Neural cell (in vitro differentiated cells): ENCODE measurements at regions not wholly inside any gene's neighbourhood (a gene's known extent, or its start where the extent isn't known, plus 50 kb on each side); places are given as distances from the start of the nearest gene placed in this dataset.
A peak's percentile ranks its signal among the peaks of the same experiment; 100 is the strongest.

Experiments
- H2AFZ ChIP-seq: fragments of 200-600, 300-800 bp; sonication (generic), shearing (Covaris generic); 2 replicates; pipeline ENCODE4 v1.6.0; 2014; ENCODE audit warnings: low read depth, mild to moderate bottlenecking, antibody characterized with exemption, low read length, moderate library complexity
- H3F3A ChIP-seq: fragments of 200-600 bp; shearing (Covaris generic); 2 replicates; pipeline ENCODE4 v1.6.1; 2016; ENCODE audit warnings: mild to moderate bottlenecking, moderate library complexity, mixed read lengths, antibody characterized with exemption, low read length; ENCODE audit not compliant: insufficient read depth, poor library complexity, severe bottlenecking
- H3K27ac ChIP-seq: fragments of 200-600, 300-800 bp; sonication (generic), shearing (Covaris generic); 2 replicates; pipeline ENCODE4 v1.5.1; 2014; ENCODE audit warnings: mild to moderate bottlenecking, low read length, moderate library complexity
- H3K27me3 ChIP-seq: fragments of 300-800, 200-600 bp; sonication (generic), shearing (Covaris generic); 2 replicates; pipeline ENCODE4 v1.6.0; 2014; ENCODE audit warnings: mild to moderate bottlenecking, low read depth, low read length, moderate library complexity; ENCODE audit not compliant: insufficient read depth
- H3K36me3 ChIP-seq: fragments of 300-800, 200-600 bp; sonication (generic), shearing (Covaris generic); 2 replicates; pipeline ENCODE4 v1.5.1; 2014; ENCODE audit warnings: mild to moderate bottlenecking, antibody characterized with exemption, low read length, moderate library complexity; ENCODE audit not compliant: insufficient read depth
- H3K4me2 ChIP-seq: fragments of 300-800, 200-600 bp; sonication (generic), shearing (Covaris generic); 2 replicates; pipeline ENCODE4 v1.6.0; 2014; ENCODE audit warnings: mild to moderate bottlenecking, low read length
- H3K4me3 ChIP-seq: fragments of 300-800, 200-600 bp; sonication (generic), shearing (Covaris generic); 2 replicates; pipeline ENCODE4 v1.5.1; 2014; ENCODE audit warnings: mild to moderate bottlenecking, low read length, moderate library complexity
- H3K79me2 ChIP-seq: fragments of 200-600 bp; shearing (Covaris generic); replicated peaks from 2 replicates; pipeline ENCODE4 v1.6.0; 2014; ENCODE audit warnings: mild to moderate bottlenecking, low read length, moderate library complexity; ENCODE audit not compliant: insufficient read depth
- H3K9ac ChIP-seq: fragments of 300-800, 200-600 bp; sonication (generic), shearing (Covaris generic); 2 replicates; pipeline ENCODE4 v1.6.1; 2016; ENCODE audit warnings: mild to moderate bottlenecking, low read length, mixed read lengths
- H3K9me2 ChIP-seq: fragments of 200-600 bp; shearing (Covaris generic); 2 replicates; pipeline ENCODE4 v1.6.1; 2016; ENCODE audit warnings: mild to moderate bottlenecking, low read length, mixed read lengths; ENCODE audit not compliant: insufficient read depth
- H3K9me3 ChIP-seq: fragments of 200-600, 300-800 bp; sonication (generic), shearing (Covaris generic); 2 replicates; pipeline ENCODE4 v1.6.1; 2016; ENCODE audit warnings: mild to moderate bottlenecking, mixed run types, low read length, moderate library complexity, mixed read lengths
- H4K20me1 ChIP-seq: fragments of 200-600 bp; shearing (Covaris generic); 2 replicates; pipeline ENCODE4 v1.6.1; 2016; ENCODE audit warnings: mild to moderate bottlenecking, mixed run types; ENCODE audit not compliant: insufficient read depth
- EP300 ChIP-seq: fragments of 450-650 bp; conservative IDR thresholded peaks from 2 replicates; pipeline ENCODE4 v1.6.1; 2014; ENCODE audit warnings: antibody characterized with exemption, mild to moderate bottlenecking, moderate library complexity; ENCODE audit not compliant: poor library complexity, severe bottlenecking
- EZH2 ChIP-seq: fragments of 200-600, 300-800 bp; shearing (Covaris generic), sonication (generic); IDR thresholded peaks from 2 replicates; pipeline ENCODE4 v1.6.1; 2014; ENCODE audit warnings: antibody characterized with exemption, low read length, borderline replicate concordance, mild to moderate bottlenecking; ENCODE audit not compliant: insufficient read depth, poor library complexity, severe bottlenecking
- MXI1 ChIP-seq: fragments of 450-650 bp; conservative IDR thresholded peaks from 2 replicates; pipeline ENCODE4 v1.6.1; 2014; ENCODE audit warnings: antibody characterized with exemption, mild to moderate bottlenecking; ENCODE audit not compliant: poor library complexity, severe bottlenecking
- POLR2AphosphoS5 ChIP-seq: IDR thresholded peaks from 2 replicates; pipeline ENCODE4 v1.6.1; 2012
- RAD21 ChIP-seq: fragments of 450-650 bp; conservative IDR thresholded peaks from 2 replicates; pipeline ENCODE4 v1.6.1; 2014; ENCODE audit warnings: antibody characterized with exemption, mild to moderate bottlenecking, moderate library complexity
- SMC3 ChIP-seq: fragments of 450-650 bp; conservative IDR thresholded peaks from 2 replicates; pipeline ENCODE4 v1.6.1; 2014; ENCODE audit warnings: antibody characterized with exemption, mild to moderate bottlenecking, moderate library complexity; ENCODE audit not compliant: poor library complexity
- TAF1 ChIP-seq: IDR thresholded peaks from 2 replicates; pipeline ENCODE4 v1.6.1; 2012; ENCODE audit warnings: low read depth
- TF ChIP-seq, protein P1 (sequence below): IDR thresholded peaks from 2 replicates; pipeline ENCODE4 v1.6.1; 2012; ENCODE audit warnings: borderline replicate concordance
- TF ChIP-seq, protein P2 (sequence below): fragments of 450-650 bp; IDR thresholded peaks from 2 replicates; pipeline ENCODE4 v1.5.1; 2014; ENCODE audit warnings: antibody characterized with exemption, mild to moderate bottlenecking, moderate library complexity; ENCODE audit not compliant: poor library complexity, severe bottlenecking

DNA sequence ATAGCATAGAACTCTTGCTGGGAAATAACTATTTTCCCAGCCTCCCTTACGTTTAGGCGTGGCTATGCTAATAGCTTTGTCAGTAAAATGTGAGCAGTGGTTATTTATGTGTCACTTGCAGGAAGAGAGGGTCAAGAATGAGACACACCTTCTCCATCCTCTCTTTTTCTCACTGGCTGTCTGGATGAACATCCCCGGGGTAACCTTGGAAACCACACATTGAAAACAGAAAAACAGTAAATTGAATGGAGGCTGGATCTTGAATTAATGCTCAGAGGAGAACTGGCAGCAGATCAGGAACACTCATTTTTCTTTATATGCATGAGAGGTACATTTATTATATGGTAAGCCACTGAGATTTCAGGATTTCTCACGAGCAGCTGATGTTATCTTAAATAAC lies 127.6 kb downstream of the DNAJB9 start:
- Histone ChIP-seq H3K36me3 (no peaks in the 10 kb centered on the region), H3K4me2 (peak overlapping the region; percentile 40), H3K27ac (peak overlapping the region; percentile 64), H2AFZ (peak overlapping the region; percentile 15), H3K4me3 (no peak overlapping the region), H4K20me1 (no peaks in the 10 kb centered on the region), H3K9me2 (no peaks in the 10 kb centered on the region), H3K9me3 (no peaks in the 10 kb centered on the region), H3K9ac (peak overlapping the region; percentile 7), H3K27me3 (no peaks in the 10 kb centered on the region), H3F3A (no peaks in the 10 kb centered on the region), H3K79me2 (no peaks in the 10 kb centered on the region)
- no peak for TF ChIP-seq TAF1
- TF ChIP-seq POLR2AphosphoS5, result peak; percentile 6
- peak; percentile 44 for TF ChIP-seq EP300

DNA sequence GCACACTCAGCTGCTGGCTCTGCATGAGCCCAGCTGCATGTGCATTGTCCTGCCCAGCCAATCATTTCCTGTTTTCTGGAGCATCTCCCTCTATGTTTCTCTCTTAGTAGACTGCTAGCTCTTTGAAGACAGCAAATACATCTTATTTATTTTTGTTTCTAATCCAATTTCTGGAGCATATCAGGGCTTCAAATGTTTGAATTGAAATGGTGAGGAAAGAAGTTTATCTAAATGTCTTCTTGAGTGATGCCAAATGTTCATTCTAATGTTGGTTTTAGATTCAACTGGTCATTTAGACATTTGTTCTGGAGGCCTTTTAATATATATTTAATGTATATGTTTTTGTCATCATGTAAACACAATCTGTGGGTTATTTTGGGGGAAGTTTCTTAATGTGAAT lies 141.9 kb downstream of the DNAJB9 start:
- no peak overlapping the region for H3K4me2 ChIP-seq

More for the DNA sequence above, 141.9 kb downstream of the DNAJB9 start:
- H3K9me2 ChIP-seq, result no peaks in the 10 kb centered on the region
- H3K36me3 ChIP-seq, result no peaks in the 10 kb centered on the region
- no peaks in the 10 kb centered on the region for H4K20me1 ChIP-seq
- no peak overlapping the region for H2AFZ ChIP-seq
- H3K9me3 ChIP-seq, result no peaks in the 10 kb centered on the region
- H3F3A ChIP-seq, result no peaks in the 10 kb centered on the region
- no peaks in the 10 kb centered on the region for H3K27me3 ChIP-seq
- TF ChIP-seq, protein P1, sequence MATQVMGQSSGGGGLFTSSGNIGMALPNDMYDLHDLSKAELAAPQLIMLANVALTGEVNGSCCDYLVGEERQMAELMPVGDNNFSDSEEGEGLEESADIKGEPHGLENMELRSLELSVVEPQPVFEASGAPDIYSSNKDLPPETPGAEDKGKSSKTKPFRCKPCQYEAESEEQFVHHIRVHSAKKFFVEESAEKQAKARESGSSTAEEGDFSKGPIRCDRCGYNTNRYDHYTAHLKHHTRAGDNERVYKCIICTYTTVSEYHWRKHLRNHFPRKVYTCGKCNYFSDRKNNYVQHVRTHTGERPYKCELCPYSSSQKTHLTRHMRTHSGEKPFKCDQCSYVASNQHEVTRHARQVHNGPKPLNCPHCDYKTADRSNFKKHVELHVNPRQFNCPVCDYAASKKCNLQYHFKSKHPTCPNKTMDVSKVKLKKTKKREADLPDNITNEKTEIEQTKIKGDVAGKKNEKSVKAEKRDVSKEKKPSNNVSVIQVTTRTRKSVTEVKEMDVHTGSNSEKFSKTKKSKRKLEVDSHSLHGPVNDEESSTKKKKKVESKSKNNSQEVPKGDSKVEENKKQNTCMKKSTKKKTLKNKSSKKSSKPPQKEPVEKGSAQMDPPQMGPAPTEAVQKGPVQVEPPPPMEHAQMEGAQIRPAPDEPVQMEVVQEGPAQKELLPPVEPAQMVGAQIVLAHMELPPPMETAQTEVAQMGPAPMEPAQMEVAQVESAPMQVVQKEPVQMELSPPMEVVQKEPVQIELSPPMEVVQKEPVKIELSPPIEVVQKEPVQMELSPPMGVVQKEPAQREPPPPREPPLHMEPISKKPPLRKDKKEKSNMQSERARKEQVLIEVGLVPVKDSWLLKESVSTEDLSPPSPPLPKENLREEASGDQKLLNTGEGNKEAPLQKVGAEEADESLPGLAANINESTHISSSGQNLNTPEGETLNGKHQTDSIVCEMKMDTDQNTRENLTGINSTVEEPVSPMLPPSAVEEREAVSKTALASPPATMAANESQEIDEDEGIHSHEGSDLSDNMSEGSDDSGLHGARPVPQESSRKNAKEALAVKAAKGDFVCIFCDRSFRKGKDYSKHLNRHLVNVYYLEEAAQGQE, result no peak
- TF ChIP-seq POLR2AphosphoS5, result no peak
- TF ChIP-seq, protein P2, sequence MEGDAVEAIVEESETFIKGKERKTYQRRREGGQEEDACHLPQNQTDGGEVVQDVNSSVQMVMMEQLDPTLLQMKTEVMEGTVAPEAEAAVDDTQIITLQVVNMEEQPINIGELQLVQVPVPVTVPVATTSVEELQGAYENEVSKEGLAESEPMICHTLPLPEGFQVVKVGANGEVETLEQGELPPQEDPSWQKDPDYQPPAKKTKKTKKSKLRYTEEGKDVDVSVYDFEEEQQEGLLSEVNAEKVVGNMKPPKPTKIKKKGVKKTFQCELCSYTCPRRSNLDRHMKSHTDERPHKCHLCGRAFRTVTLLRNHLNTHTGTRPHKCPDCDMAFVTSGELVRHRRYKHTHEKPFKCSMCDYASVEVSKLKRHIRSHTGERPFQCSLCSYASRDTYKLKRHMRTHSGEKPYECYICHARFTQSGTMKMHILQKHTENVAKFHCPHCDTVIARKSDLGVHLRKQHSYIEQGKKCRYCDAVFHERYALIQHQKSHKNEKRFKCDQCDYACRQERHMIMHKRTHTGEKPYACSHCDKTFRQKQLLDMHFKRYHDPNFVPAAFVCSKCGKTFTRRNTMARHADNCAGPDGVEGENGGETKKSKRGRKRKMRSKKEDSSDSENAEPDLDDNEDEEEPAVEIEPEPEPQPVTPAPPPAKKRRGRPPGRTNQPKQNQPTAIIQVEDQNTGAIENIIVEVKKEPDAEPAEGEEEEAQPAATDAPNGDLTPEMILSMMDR, result no peak
- TF ChIP-seq EP300, result no peak
- no peak for TF ChIP-seq SMC3
- no peak for TF ChIP-seq RAD21
- no peak for TF ChIP-seq MXI1
- TF ChIP-seq TAF1, result no peak
- TF ChIP-seq EZH2, result no peak
- no peak overlapping the region for H3K4me3 ChIP-seq
- no peaks in the 10 kb centered on the region for H3K79me2 ChIP-seq
- H3K27ac ChIP-seq, result no peak overlapping the region
- H3K9ac ChIP-seq, result no peak overlapping the region
